ENCODE measurements at regions not wholly inside any gene's neighbourhood (a gene's known extent, or its start where the extent isn't known, plus 50 kb on each side); places are given as distances from the start of the nearest gene placed in this dataset.

- no peak for TF ChIP-seq CTCF (IDR thresholded peaks at IDR 0.05; ENCODE audit: low read depth, low read length)
- H3K27ac ChIP-seq: no peak overlapping the region
- no peak for DNase-seq (ENCODE audit: low read depth in 1 of 2, low spot score in 1 of 2)
These were observed 389.1 kb upstream of the DYNLRB2 start for GRCh38 chr16:80151722-80152111.

GRCh38 chr16:80150978-80151721 is 389.6 kb upstream of the DYNLRB2 start:
- Histone ChIP-seq H3K4me1 (ENCODE audit: low read depth) (no peaks in the 10 kb centered on the region), H3K4me3 (no peak overlapping the region), H3K27ac (no peak overlapping the region), H3K36me3 (no peaks in the 10 kb centered on the region), H3K27me3 (peaks cover 3% of the 10 kb centered on the region), H3K9me3 (ENCODE audit: low read depth) (no peaks in the 10 kb centered on the region)
- DNase-seq (ENCODE audit: low read depth in 1 of 2, low spot score in 1 of 2): no peak
- no peak for TF ChIP-seq CTCF (IDR thresholded peaks at IDR 0.05; ENCODE audit: low read depth, low read length)

More at GRCh38 chr16:80151722-80152111, 389.1 kb upstream of the DYNLRB2 start:
- H3K4me1 ChIP-seq (ENCODE audit: low read depth): no peaks in the 10 kb centered on the region
- no peaks in the 10 kb centered on the region for H3K36me3 ChIP-seq
- peaks cover 3% of the 10 kb centered on the region for H3K27me3 ChIP-seq
- H3K4me3 ChIP-seq: no peak overlapping the region
- no peaks in the 10 kb centered on the region for H3K9me3 ChIP-seq (ENCODE audit: low read depth)

GRCh38 chr16:80148826-80149225 is 392.0 kb upstream of the DYNLRB2 start:
- H3K27me3 ChIP-seq: peaks cover 6% of the 10 kb centered on the region
- TF ChIP-seq CTCF (IDR thresholded peaks at IDR 0.05; ENCODE audit: low read depth, low read length): no peak
- no peak overlapping the region for H3K4me3 ChIP-seq
- no peaks in the 10 kb centered on the region for H3K4me1 ChIP-seq (ENCODE audit: low read depth)
- no peak overlapping the region for H3K27ac ChIP-seq
- H3K9me3 ChIP-seq (ENCODE audit: low read depth): no peaks in the 10 kb centered on the region
- no peak for DNase-seq (ENCODE audit: low read depth in 1 of 2, low spot score in 1 of 2)
- no peaks in the 10 kb centered on the region for H3K36me3 ChIP-seq

GRCh38 chr16:80147026-80147655 is 393.7 kb upstream of the DYNLRB2 start:
- Histone ChIP-seq H3K27ac (no peak overlapping the region), H3K27me3 (peaks cover 6% of the 10 kb centered on the region), H3K36me3 (no peaks in the 10 kb centered on the region), H3K4me3 (no peak overlapping the region), H3K9me3 (ENCODE audit: low read depth) (no peaks in the 10 kb centered on the region), H3K4me1 (ENCODE audit: low read depth) (no peaks in the 10 kb centered on the region)
- no peak for TF ChIP-seq CTCF (IDR thresholded peaks at IDR 0.05; ENCODE audit: low read depth, low read length)
- no peak for DNase-seq (ENCODE audit: low read depth in 1 of 2, low spot score in 1 of 2)

- H3K27me3 ChIP-seq: peaks cover 3% of the 10 kb centered on the region
- DNase-seq (ENCODE audit: low read depth in 1 of 2, low spot score in 1 of 2): no peak
- no peaks in the 10 kb centered on the region for H3K9me3 ChIP-seq (ENCODE audit: low read depth)
- no peaks in the 10 kb centered on the region for H3K36me3 ChIP-seq
- no peak overlapping the region for H3K27ac ChIP-seq
- no peaks in the 10 kb centered on the region for H3K4me1 ChIP-seq (ENCODE audit: low read depth)
- H3K4me3 ChIP-seq: no peak overlapping the region
- TF ChIP-seq CTCF (IDR thresholded peaks at IDR 0.05; ENCODE audit: low read depth, low read length): no peak
These were observed 396.6 kb upstream of the DYNLRB2 start for GRCh38 chr16:80144191-80144590.
